HepG2 (cell line): ENCODE measurements at regions not wholly inside any gene's neighbourhood (a gene's known extent, or its start where the extent isn't known, plus 50 kb on each side); places are given as distances from the start of the nearest gene placed in this dataset.

Source experiments
- ARID5B ChIP-seq: IDR thresholded peaks from 2 replicates; pipeline ENCODE4 v1.4.0; 2020; ENCODE audit warnings: mild to moderate bottlenecking, missing genetic modification reagents
- ARNT ChIP-seq: fragments of 450-650 bp; IDR thresholded peaks from 2 replicates; pipeline ENCODE4 v1.6.1; 2017
- HIC2 ChIP-seq: sonication (generic); formaldehyde crosslinking; IDR thresholded peaks from 2 replicates; pipeline ENCODE4 v1.9.0; 2022; ENCODE audit warnings: low read depth, missing genetic modification reagents
- KLF9 ChIP-seq: IDR thresholded peaks from 2 replicates; pipeline ENCODE4 v1.6.1; 2016; ENCODE audit warnings: low read depth
- MZF1 ChIP-seq: sonication (generic); formaldehyde crosslinking; IDR thresholded peaks from 2 replicates; pipeline ENCODE4 v1.8.1; 2023; ENCODE audit warnings: mild to moderate bottlenecking, missing genetic modification reagents, borderline replicate concordance
- NR1H2 ChIP-seq: sonication (generic); formaldehyde crosslinking; IDR thresholded peaks from 2 replicates; pipeline ENCODE4 v1.8.1; 2022; ENCODE audit warnings: low read depth, missing genetic modification reagents, borderline replicate concordance
- SALL2 ChIP-seq: sonication (generic); formaldehyde crosslinking; IDR thresholded peaks from 2 replicates; pipeline ENCODE4 v1.8.1; 2023; ENCODE audit warnings: mild to moderate bottlenecking, missing genetic modification reagents, inconsistent platforms
- SYNCRIP ChIP-seq: fragments of 200-400 bp; formaldehyde crosslinking; IDR thresholded peaks from 2 replicates; pipeline ENCODE4 v1.6.1; 2018; ENCODE audit warnings: mild to moderate bottlenecking, low read depth, low read length; ENCODE audit not compliant: insufficient read depth
- ZNF615 ChIP-seq: sonication (generic); formaldehyde crosslinking; IDR thresholded peaks from 2 replicates; pipeline ENCODE4 v1.5.0; 2020; ENCODE audit warnings: mild to moderate bottlenecking, missing genetic modification reagents, borderline replicate concordance
- ZNF784 ChIP-seq: sonication (generic); formaldehyde crosslinking; IDR thresholded peaks from 2 replicates; pipeline ENCODE4 v1.5.1; 2020; ENCODE audit warnings: missing genetic modification reagents, mild to moderate bottlenecking, borderline replicate concordance
- ZSCAN25 ChIP-seq: sonication (generic); formaldehyde crosslinking; IDR thresholded peaks from 2 replicates; pipeline ENCODE4 v1.8.0; 2022; ENCODE audit warnings: mild to moderate bottlenecking, missing genetic modification reagents
- TF ChIP-seq, protein P1 (sequence below): sonication (generic); formaldehyde crosslinking; IDR thresholded peaks from 2 replicates; pipeline ENCODE4 v1.5.0; 2020; ENCODE audit warnings: mild to moderate bottlenecking, missing genetic modification reagents
- TF ChIP-seq, protein P2 (sequence below): sonication (generic); formaldehyde crosslinking; IDR thresholded peaks from 2 replicates; pipeline ENCODE4 v1.5.1; 2020; ENCODE audit warnings: mild to moderate bottlenecking, missing genetic modification reagents, moderate library complexity
- TF ChIP-seq, protein P3 (sequence below): sonication (generic); formaldehyde crosslinking; IDR thresholded peaks from 2 replicates; pipeline ENCODE4 v1.4.0; 2020; ENCODE audit warnings: mild to moderate bottlenecking, missing genetic modification reagents
- TF ChIP-seq, protein P4 (sequence below): sonication (generic); formaldehyde crosslinking; IDR thresholded peaks from 2 replicates; pipeline ENCODE4 v1.5.0; 2020; ENCODE audit warnings: mild to moderate bottlenecking, missing genetic modification reagents

DNA sequence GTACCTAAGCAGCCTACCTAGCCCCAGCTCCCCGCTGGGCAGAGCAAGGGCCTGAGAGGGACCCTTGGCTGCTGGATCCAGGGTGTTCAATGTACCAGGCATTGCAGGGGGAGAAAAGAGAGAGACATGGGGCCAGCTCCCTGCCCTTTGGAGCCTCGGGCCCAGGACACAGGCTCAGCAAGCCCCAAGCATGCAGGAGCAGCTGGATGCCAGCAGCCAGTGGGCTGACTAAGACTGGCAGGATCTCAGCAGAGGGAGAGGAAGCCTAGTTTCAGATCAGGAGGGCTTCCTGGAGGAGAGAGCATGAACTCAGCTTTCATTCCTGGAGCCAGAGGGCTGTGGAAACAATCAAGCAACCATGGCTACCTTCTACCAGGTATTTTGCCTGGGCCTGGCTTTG, 82.0 kb upstream of the NKD1 start (continued):
- TF ChIP-seq ARID5B (CRISPR knock-in tag) (no peak), MZF1 (no peak), SALL2 (no peak), ARNT (no peak), HIC2 (CRISPR knock-in tag) (0 out of 2 replicates have a peak, but pooled peaks have one; percentile 41), KLF9 (no peak), SYNCRIP (no peak), ZNF615 (CRISPR knock-in tag) (no peak), NR1H2 (CRISPR knock-in tag) (no peak), ZNF784 (no peak), ZSCAN25 (CRISPR knock-in tag) (peak; percentile 54; the same call in 1 of the 2 replicates)
- TF ChIP-seq, protein P1, sequence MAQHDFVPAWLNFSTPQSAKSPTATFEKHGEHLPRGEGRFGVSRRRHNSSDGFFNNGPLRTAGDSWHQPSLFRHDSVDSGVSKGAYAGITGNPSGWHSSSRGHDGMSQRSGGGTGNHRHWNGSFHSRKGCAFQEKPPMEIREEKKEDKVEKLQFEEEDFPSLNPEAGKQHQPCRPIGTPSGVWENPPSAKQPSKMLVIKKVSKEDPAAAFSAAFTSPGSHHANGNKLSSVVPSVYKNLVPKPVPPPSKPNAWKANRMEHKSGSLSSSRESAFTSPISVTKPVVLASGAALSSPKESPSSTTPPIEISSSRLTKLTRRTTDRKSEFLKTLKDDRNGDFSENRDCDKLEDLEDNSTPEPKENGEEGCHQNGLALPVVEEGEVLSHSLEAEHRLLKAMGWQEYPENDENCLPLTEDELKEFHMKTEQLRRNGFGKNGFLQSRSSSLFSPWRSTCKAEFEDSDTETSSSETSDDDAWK = no peak
- TF ChIP-seq, protein P2, sequence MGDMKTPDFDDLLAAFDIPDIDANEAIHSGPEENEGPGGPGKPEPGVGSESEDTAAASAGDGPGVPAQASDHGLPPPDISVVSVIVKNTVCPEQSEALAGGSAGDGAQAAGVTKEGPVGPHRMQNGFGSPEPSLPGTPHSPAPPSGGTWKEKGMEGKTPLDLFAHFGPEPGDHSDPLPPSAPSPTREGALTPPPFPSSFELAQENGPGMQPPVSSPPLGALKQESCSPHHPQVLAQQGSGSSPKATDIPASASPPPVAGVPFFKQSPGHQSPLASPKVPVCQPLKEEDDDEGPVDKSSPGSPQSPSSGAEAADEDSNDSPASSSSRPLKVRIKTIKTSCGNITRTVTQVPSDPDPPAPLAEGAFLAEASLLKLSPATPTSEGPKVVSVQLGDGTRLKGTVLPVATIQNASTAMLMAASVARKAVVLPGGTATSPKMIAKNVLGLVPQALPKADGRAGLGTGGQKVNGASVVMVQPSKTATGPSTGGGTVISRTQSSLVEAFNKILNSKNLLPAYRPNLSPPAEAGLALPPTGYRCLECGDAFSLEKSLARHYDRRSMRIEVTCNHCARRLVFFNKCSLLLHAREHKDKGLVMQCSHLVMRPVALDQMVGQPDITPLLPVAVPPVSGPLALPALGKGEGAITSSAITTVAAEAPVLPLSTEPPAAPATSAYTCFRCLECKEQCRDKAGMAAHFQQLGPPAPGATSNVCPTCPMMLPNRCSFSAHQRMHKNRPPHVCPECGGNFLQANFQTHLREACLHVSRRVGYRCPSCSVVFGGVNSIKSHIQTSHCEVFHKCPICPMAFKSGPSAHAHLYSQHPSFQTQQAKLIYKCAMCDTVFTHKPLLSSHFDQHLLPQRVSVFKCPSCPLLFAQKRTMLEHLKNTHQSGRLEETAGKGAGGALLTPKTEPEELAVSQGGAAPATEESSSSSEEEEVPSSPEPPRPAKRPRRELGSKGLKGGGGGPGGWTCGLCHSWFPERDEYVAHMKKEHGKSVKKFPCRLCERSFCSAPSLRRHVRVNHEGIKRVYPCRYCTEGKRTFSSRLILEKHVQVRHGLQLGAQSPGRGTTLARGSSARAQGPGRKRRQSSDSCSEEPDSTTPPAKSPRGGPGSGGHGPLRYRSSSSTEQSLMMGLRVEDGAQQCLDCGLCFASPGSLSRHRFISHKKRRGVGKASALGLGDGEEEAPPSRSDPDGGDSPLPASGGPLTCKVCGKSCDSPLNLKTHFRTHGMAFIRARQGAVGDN (CRISPR knock-in tag) = peak; percentile 76
- TF ChIP-seq, protein P3, sequence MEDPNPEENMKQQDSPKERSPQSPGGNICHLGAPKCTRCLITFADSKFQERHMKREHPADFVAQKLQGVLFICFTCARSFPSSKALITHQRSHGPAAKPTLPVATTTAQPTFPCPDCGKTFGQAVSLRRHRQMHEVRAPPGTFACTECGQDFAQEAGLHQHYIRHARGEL (CRISPR knock-in tag) = no peak
- TF ChIP-seq, protein P4, sequence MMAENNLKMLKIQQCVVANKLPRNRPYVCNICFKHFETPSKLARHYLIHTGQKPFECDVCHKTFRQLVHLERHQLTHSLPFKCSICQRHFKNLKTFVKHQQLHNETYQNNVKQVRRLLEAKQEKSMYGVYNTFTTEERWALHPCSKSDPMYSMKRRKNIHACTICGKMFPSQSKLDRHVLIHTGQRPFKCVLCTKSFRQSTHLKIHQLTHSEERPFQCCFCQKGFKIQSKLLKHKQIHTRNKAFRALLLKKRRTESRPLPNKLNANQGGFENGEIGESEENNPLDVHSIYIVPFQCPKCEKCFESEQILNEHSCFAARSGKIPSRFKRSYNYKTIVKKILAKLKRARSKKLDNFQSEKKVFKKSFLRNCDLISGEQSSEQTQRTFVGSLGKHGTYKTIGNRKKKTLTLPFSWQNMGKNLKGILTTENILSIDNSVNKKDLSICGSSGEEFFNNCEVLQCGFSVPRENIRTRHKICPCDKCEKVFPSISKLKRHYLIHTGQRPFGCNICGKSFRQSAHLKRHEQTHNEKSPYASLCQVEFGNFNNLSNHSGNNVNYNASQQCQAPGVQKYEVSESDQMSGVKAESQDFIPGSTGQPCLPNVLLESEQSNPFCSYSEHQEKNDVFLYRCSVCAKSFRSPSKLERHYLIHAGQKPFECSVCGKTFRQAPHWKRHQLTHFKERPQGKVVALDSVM (CRISPR knock-in tag) = no peak
